Breast epithelium (tissue), 3 donors: ENCODE measurements at regions not wholly inside any gene's neighbourhood (a gene's known extent, or its start where the extent isn't known, plus 50 kb on each side); places are given as distances from the start of the nearest gene placed in this dataset.

Experiments used
- CTCF ChIP-seq, 3 donors: fragments of 450-650 bp; IDR thresholded peaks; one replicate each; pipeline ENCODE4 v1.5.1; 2016 to 2017; ENCODE audit warnings: antibody characterized with exemption in 3 of 3, mild to moderate bottlenecking in 3 of 3, moderate library complexity in 3 of 3
- POLR2AphosphoS5 ChIP-seq, 3 donors: sonication (generic); formaldehyde crosslinking; IDR thresholded peaks; one replicate each; pipeline ENCODE4 v1.6.1; 2017; ENCODE audit warnings: antibody characterized with exemption in 3 of 3

GRCh38 chr13:24574847-24575246 is 62.3 kb upstream of the PARP4 start:
- TF ChIP-seq CTCF (IDR thresholded peaks at IDR 0.05) (no peak), POLR2AphosphoS5 (IDR thresholded peaks at IDR 0.05) (no peak)
